CD14-positive monocyte (primary cell): ENCODE measurements at regions not wholly inside any gene's neighbourhood (a gene's known extent, or its start where the extent isn't known, plus 50 kb on each side); places are given as distances from the start of the nearest gene placed in this dataset.

Experiments used
- DNase-seq, 3 donors: peaks; one replicate each; pipeline ENCODE4 v3.0.0-alpha.2; 2011 to 2022
- H2AFZ ChIP-seq: 2 replicates; pipeline ENCODE4 v1.6.0; 2012; ENCODE audit warnings: mild to moderate bottlenecking, low read depth, low read length, inconsistent platforms; ENCODE audit not compliant: insufficient read depth, poor library complexity, severe bottlenecking
- H3K27ac ChIP-seq, 2 donors: 1 replicate in 1 of 2; 2 replicates in 1 of 2; pipeline ENCODE4 v1.5.1; 2012 to 2013; ENCODE audit warnings: low read length in 2 of 2, control low read depth in 1 of 2, inconsistent platforms in 1 of 2, low read depth in 1 of 2, mild to moderate bottlenecking in 1 of 2
- H3K27me3 ChIP-seq, 2 donors: one replicate each; pipeline versions ENCODE4 v1.6.0 to v1.6.1; 2011 to 2013; ENCODE audit warnings: low read length in 2 of 2; ENCODE audit not compliant: control insufficient read depth in 2 of 2, insufficient read depth in 2 of 2
- H3K36me3 ChIP-seq, 2 donors: replicated peaks in 1 of 2; 1 replicate in 1 of 2; 2 replicates in 1 of 2; pipeline versions ENCODE4 v1.5.1 to v1.6.1; 2012 to 2013; ENCODE audit warnings: low read length in 2 of 2, control low read depth in 1 of 2, inconsistent platforms in 1 of 2, mild to moderate bottlenecking in 1 of 2; ENCODE audit not compliant: insufficient read depth in 2 of 2, control insufficient read depth in 1 of 2
- H3K4me1 ChIP-seq, 2 donors: 1 replicate in 1 of 2; 2 replicates in 1 of 2; pipeline versions ENCODE4 v1.5.1 to v1.6.1; 2012 to 2013; ENCODE audit warnings: low read length in 2 of 2, control low read depth in 1 of 2, inconsistent platforms in 1 of 2, mild to moderate bottlenecking in 1 of 2, moderate library complexity in 1 of 2; ENCODE audit not compliant: insufficient read depth in 2 of 2, control insufficient read depth in 1 of 2
- H3K4me2 ChIP-seq: replicated peaks from 2 replicates; pipeline ENCODE3; 2012; ENCODE audit warnings: low read length, moderate library complexity, mild to moderate bottlenecking; ENCODE audit not compliant: poor library complexity, severe bottlenecking; ENCODE audit errors: extremely low read depth
- H3K4me3 ChIP-seq, 3 experiments: fragments of 200-600 bp in 1 of 3; sonication (generic) in 1 of 3; replicated peaks in 1 of 3; 1 replicate in 2 of 3; 2 replicates in 1 of 3; pipeline ENCODE4 v1.5.1; 2011 to 2013; ENCODE audit warnings: low read length in 3 of 3, mild to moderate bottlenecking in 3 of 3, control low read depth in 2 of 3, low read depth in 2 of 3, inconsistent platforms in 1 of 3, moderate library complexity in 1 of 3
- H3K79me2 ChIP-seq: 2 replicates; pipeline ENCODE4 v1.6.0; 2012; ENCODE audit warnings: mild to moderate bottlenecking, control low read depth, inconsistent platforms, low read length, moderate library complexity; ENCODE audit not compliant: insufficient read depth
- H3K9ac ChIP-seq: 2 replicates; pipeline ENCODE4 v1.6.0; 2017; ENCODE audit warnings: low read length, mild to moderate bottlenecking; ENCODE audit not compliant: insufficient read depth, poor library complexity, severe bottlenecking
- H3K9me3 ChIP-seq, 2 donors: replicated peaks in 1 of 2; 1 replicate in 1 of 2; 2 replicates in 1 of 2; pipeline versions ENCODE4 v1.5.1 to v1.6.1; 2012 to 2013; ENCODE audit warnings: low read length in 2 of 2, control low read depth in 1 of 2; ENCODE audit not compliant: control insufficient read depth in 1 of 2, insufficient read depth in 1 of 2
- H4K20me1 ChIP-seq: 2 replicates; pipeline ENCODE4 v1.6.0; 2012; ENCODE audit warnings: mild to moderate bottlenecking, low read length, control low read depth, moderate library complexity; ENCODE audit not compliant: insufficient read depth
- H3K27ac Mint-ChIP-seq, 7 donors: one replicate each; pipeline ENCODE4 v1.8.0; 2020; ENCODE audit warnings: mild to moderate bottlenecking in 7 of 7, mixed read lengths in 7 of 7, moderate library complexity in 6 of 7, inconsistent platforms in 2 of 7
- H3K27me3 Mint-ChIP-seq, 3 donors: one replicate each; pipeline ENCODE4 v1.8.0; 2021 to 2022; ENCODE audit warnings: low read depth in 3 of 3, mild to moderate bottlenecking in 3 of 3, mixed read lengths in 3 of 3, moderate library complexity in 3 of 3, inconsistent platforms in 1 of 3
- H3K36me3 Mint-ChIP-seq, 2 donors: one replicate each; pipeline ENCODE4 v1.8.0; 2020; ENCODE audit warnings: mixed read lengths in 2 of 2, inconsistent platforms in 1 of 2, mild to moderate bottlenecking in 1 of 2
- H3K4me1 Mint-ChIP-seq: one replicate; pipeline ENCODE4 v1.8.0; 2020; ENCODE audit warnings: mild to moderate bottlenecking, mixed read lengths
- H3K4me3 Mint-ChIP-seq, 2 donors: one replicate each; pipeline ENCODE4 v1.8.0; 2020; ENCODE audit warnings: mild to moderate bottlenecking in 2 of 2, mixed read lengths in 2 of 2, moderate library complexity in 1 of 2
- H3K9me3 Mint-ChIP-seq, 7 donors: one replicate each; pipeline ENCODE4 v1.8.0; 2020 to 2022; ENCODE audit warnings: mixed read lengths in 7 of 7, mild to moderate bottlenecking in 6 of 7, moderate library complexity in 6 of 7, inconsistent platforms in 2 of 7
- WGBS: methylation state at CpG from one replicate; pipeline ENCODE4 v1.1.5; 2013; ENCODE audit warnings: missing lambda C conversion rate; ENCODE audit not compliant: insufficient coverage; 5-methylcytosine and 5-hydroxymethylcytosine counted together
- intact Hi-C, 2 donors: fragments of 100-400 bp; cut with micrococcal nuclease; formaldehyde crosslinking; loops; one replicate each; pipeline versions ENCODE4 v1.15.0 to v1.15.1; 2023
- TF ChIP-seq, protein P1 (sequence below): fragments of 200-600 bp; IDR thresholded peaks from one replicate; pipeline ENCODE4 v1.8.0; 2022; ENCODE audit warnings: antibody characterized with exemption, mild to moderate bottlenecking

DNA sequence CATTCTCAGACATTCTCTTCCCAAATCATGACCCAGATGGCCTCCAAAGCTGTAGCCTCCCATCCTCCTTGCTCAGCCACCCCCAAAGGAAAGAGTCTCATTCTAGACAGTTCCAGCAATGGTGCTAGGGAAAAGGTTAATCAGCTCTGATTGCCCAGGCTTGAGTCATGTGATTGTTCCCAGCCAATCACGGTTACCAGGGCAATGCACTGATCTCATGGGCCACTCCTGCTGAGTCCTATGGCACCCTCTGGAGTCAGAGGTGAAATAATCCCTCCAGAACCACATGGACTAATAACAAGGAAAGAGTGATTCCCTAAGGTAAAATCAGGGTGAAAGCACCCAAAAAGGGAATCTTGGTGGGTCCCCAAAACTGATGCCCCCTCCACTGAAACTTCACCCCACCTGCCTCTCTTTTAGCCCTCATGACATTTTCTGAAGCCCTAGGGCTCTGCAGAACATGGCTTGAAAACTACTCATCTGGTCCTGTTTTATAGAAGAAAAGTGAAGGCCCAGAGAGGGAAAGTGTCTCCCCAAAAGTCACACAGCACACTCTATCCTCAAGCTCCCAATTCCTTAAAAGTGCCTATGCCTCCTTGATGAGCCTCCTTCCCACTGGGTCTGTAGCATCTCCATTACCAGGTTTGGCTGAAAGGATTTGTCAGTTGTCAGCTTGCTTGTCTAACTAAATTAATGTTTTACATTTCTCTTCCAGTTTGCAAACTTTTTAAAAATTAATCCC is 203.7 kb downstream of the MN1 start:
- H3K27me3 Mint-ChIP-seq = no peaks in the 10 kb centered on the region
- H3K4me1 Mint-ChIP-seq = peaks cover 26% of the 10 kb centered on the region
- Histone ChIP-seq H3K27me3 (no peaks in the 10 kb centered on the region), H3K27ac (no peak overlapping the region), H4K20me1 (no peaks in the 10 kb centered on the region), H3K4me1 (peaks cover 9 to 10% of the 10 kb centered on the region in 2 donors), H3K9me3 (no peaks in the 10 kb centered on the region), H3K4me3 (no peak overlapping the region), H3K79me2 (no peaks in the 10 kb centered on the region), H2AFZ (no peak overlapping the region), H3K9ac (no peak overlapping the region), H3K36me3 (no peaks in the 10 kb centered on the region), H3K4me2 (no peak overlapping the region)
- intact Hi-C loops = no loop called here
- no peak overlapping the region for H3K4me3 Mint-ChIP-seq
- H3K27ac Mint-ChIP-seq = peak overlapping the region in 1 of 7 donors; percentile 17
- H3K36me3 Mint-ChIP-seq = no peaks in the 10 kb centered on the region
- 83% methylated on average over 1 of the region's 1 CpG for WGBS
- no peaks in the 10 kb centered on the region for H3K9me3 Mint-ChIP-seq
- no peak for DNase-seq
- TF ChIP-seq, protein P1, sequence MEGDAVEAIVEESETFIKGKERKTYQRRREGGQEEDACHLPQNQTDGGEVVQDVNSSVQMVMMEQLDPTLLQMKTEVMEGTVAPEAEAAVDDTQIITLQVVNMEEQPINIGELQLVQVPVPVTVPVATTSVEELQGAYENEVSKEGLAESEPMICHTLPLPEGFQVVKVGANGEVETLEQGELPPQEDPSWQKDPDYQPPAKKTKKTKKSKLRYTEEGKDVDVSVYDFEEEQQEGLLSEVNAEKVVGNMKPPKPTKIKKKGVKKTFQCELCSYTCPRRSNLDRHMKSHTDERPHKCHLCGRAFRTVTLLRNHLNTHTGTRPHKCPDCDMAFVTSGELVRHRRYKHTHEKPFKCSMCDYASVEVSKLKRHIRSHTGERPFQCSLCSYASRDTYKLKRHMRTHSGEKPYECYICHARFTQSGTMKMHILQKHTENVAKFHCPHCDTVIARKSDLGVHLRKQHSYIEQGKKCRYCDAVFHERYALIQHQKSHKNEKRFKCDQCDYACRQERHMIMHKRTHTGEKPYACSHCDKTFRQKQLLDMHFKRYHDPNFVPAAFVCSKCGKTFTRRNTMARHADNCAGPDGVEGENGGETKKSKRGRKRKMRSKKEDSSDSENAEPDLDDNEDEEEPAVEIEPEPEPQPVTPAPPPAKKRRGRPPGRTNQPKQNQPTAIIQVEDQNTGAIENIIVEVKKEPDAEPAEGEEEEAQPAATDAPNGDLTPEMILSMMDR = no peak

DNA sequence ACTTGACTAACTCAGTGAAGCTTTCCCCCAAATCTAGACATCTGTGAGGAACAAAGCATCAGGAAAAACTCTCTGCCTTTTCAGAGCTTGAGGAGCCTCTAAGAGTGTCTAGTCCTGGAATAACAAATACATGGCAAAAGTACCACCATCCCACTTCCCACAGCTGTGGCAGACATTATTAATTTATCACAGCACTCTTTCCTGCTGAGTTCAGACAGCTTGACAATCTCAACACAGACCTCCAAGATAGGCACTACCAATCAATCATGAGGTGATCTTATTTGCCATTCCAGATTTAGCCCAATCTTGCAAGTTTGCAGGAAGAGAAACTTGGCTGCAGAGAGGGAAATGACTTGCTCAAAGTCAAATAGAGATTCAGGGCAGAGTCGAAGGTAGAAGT is 202.8 kb downstream of the MN1 start:
- Histone ChIP-seq H3K4me2 (no peak overlapping the region), H3K36me3 (no peaks in the 10 kb centered on the region), H3K79me2 (no peaks in the 10 kb centered on the region), H3K4me3 (no peak overlapping the region), H3K4me1 (peaks cover 9 to 16% of the 10 kb centered on the region in 2 donors), H3K9ac (no peak overlapping the region), H2AFZ (no peak overlapping the region), H3K27me3 (no peaks in the 10 kb centered on the region), H3K9me3 (no peaks in the 10 kb centered on the region), H4K20me1 (no peaks in the 10 kb centered on the region), H3K27ac (no peak overlapping the region)
- TF ChIP-seq, protein P1 = no peak
- DNase-seq = no peak
- Mint-ChIP-seq H3K27me3 (peaks cover 0 to 3% (median 0%) of the 10 kb centered on the region in 3 donors), H3K9me3 (no peaks in the 10 kb centered on the region), H3K4me3 (no peak overlapping the region), H3K27ac (no peak overlapping the region), H3K36me3 (no peaks in the 10 kb centered on the region), H3K4me1 (peaks cover 28% of the 10 kb centered on the region)
- intact Hi-C loops = no loop called here
- no CpG with 5 or more reads among the region's 1 CpG for WGBS
